ENCODE measurements at regions not wholly inside any gene's neighbourhood (a gene's known extent, or its start where the extent isn't known, plus 50 kb on each side); places are given as distances from the start of the nearest gene placed in this dataset.

GRCh38 chr21:38151021-38151645 is 105.7 kb upstream of the KCNJ15 start:
- TF ChIP-seq RAD21 (IDR thresholded peaks at IDR 0.05) (no peak), CTCF (IDR thresholded peaks at IDR 0.05; ENCODE audit: low read depth, low read length, missing input control) (no peak), ATF3 (IDR thresholded peaks at IDR 0.05) (no peak), HNF4A (conservative IDR thresholded peaks at IDR 0.05) (no peak)
- TF ChIP-seq, protein P1, sequence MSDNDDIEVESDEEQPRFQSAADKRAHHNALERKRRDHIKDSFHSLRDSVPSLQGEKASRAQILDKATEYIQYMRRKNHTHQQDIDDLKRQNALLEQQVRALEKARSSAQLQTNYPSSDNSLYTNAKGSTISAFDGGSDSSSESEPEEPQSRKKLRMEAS (IDR thresholded peaks at IDR 0.05): no peak
